K562 (cell line): ENCODE measurements at regions not wholly inside any gene's neighbourhood (a gene's known extent, or its start where the extent isn't known, plus 50 kb on each side); places are given as distances from the start of the nearest gene placed in this dataset.
A peak's percentile ranks its signal among the peaks of the same experiment; 100 is the strongest.
"Not testable (repeated sequence)": the region's sequence is repeated elsewhere in the genome, so short reads cannot be mapped to it uniquely, and the experiment has no call there.

Experiments
- ATAC-seq: fragments of 200-7000 bp; cut with Tn5 transposase; 3 replicates; pipeline ENCODE4 v1.9.1; 2020; ENCODE audit warnings: moderate library complexity
- BruUV-seq: library from RNA; stranded (reverse); fragments of 400-500 nt; replicated peaks from 2 replicates; lab custom pipeline; 2021; lab: Mats Ljungman, UMichigan
- CTCF ChIA-PET: fragments of 300-600 bp; formaldehyde crosslinking; extraction: SDS; loops from one replicate; lab custom pipeline; 2021; ENCODE audit warnings: low intra/inter-chr PET ratio; lab: Yijun Ruan, JAX
- POLR2A ChIA-PET: fragments of 300-600, 350-650 bp; sonication (Branson Sonifier 250); formaldehyde crosslinking; extraction: SDS; loops from one replicate; lab custom pipeline; 2021; ENCODE audit warnings: antibody characterized with exemption, inconsistent platforms; lab: Yijun Ruan, JAX
- DNase-seq, 4 experiments: peaks; one replicate each; pipeline versions ENCODE4 v3.0.0 to v3.0.0-alpha.2; 2011 to 2018; ENCODE audit warnings: low spot score in 3 of 4, mixed read lengths in 3 of 4; ENCODE audit errors: extremely low read depth in 1 of 4
- FAIRE-seq: peaks from 2 replicates; lab custom pipeline; 2011; peaks lifted over from hg19 to GRCh38; lab: Jason Lieb, UNC
- H2AFZ ChIP-seq: 2 replicates; pipeline ENCODE4 v1.6.0; 2011; ENCODE audit warnings: low read depth, low read length, control low read depth, inconsistent platforms
- H3K27ac ChIP-seq: fragments of 200-600 bp; 3 replicates; pipeline ENCODE4 v1.8.0; 2011; ENCODE audit warnings: low read depth, mild to moderate bottlenecking, control low read depth, inconsistent platforms, low read length, moderate library complexity, mixed read lengths; ENCODE audit errors: extremely low read depth
- H3K27me3 ChIP-seq, 2 experiments: fragments of 300-600 bp in 1 of 2; 2 replicates in 1 of 2; 3 replicates in 1 of 2; pipeline versions ENCODE4 v1.6.0 to v1.8.0; 2011; ENCODE audit warnings: inconsistent platforms in 2 of 2, low read length in 2 of 2, mild to moderate bottlenecking in 1 of 2, mixed read lengths in 1 of 2, moderate library complexity in 1 of 2; ENCODE audit not compliant: control insufficient read depth in 2 of 2, insufficient read depth in 2 of 2
- H3K36me3 ChIP-seq: fragments of 300-600 bp; 3 replicates; pipeline ENCODE4 v1.8.0; 2011; ENCODE audit warnings: mild to moderate bottlenecking, low read length, inconsistent platforms; ENCODE audit not compliant: control insufficient read depth, insufficient read depth
- H3K4me1 ChIP-seq, 2 experiments: fragments of 200-600 bp in 1 of 2; replicated peaks in 1 of 2; 2 replicates in 1 of 2; 3 replicates in 1 of 2; pipeline versions ENCODE4 v1.5.1 to v1.8.0; 2011; ENCODE audit warnings: inconsistent platforms in 2 of 2, low read length in 2 of 2, mild to moderate bottlenecking in 1 of 2, mixed read lengths in 1 of 2, moderate library complexity in 1 of 2; ENCODE audit not compliant: control insufficient read depth in 2 of 2, insufficient read depth in 2 of 2
- H3K4me2 ChIP-seq: 2 replicates; pipeline ENCODE4 v1.6.1; 2011; ENCODE audit warnings: low read length, control low read depth, inconsistent platforms, mixed read lengths; ENCODE audit not compliant: insufficient read depth
- H3K4me3 ChIP-seq: fragments of 200-600 bp; sonication (generic), shearing (Covaris generic); 2 replicates; pipeline ENCODE4 v1.5.1; 2016; ENCODE audit warnings: control low read depth, inconsistent platforms
- H3K79me2 ChIP-seq: fragments of 200-600 bp; 3 replicates; pipeline ENCODE4 v1.8.0; 2011; ENCODE audit warnings: low read length, inconsistent platforms; ENCODE audit not compliant: control insufficient read depth, insufficient read depth
- H3K9ac ChIP-seq, 2 experiments: 2 replicates each; pipeline versions ENCODE4 v1.6.0 to v1.6.1; 2011; ENCODE audit warnings: low read depth in 2 of 2, low read length in 2 of 2, control low read depth in 1 of 2, inconsistent platforms in 1 of 2, mild to moderate bottlenecking in 1 of 2, mixed read lengths in 1 of 2; ENCODE audit not compliant: insufficient read depth in 1 of 2
- H3K9me1 ChIP-seq: one replicate; pipeline ENCODE4 v1.6.0; 2011; ENCODE audit warnings: inconsistent platforms, mild to moderate bottlenecking, low read length, moderate library complexity; ENCODE audit not compliant: control insufficient read depth, insufficient read depth
- H3K9me3 ChIP-seq: replicated peaks from 2 replicates; pipeline ENCODE4 v1.5.1; 2011; ENCODE audit warnings: low read depth, low read length, inconsistent platforms; ENCODE audit not compliant: control insufficient read depth, insufficient read depth
- H4K20me1 ChIP-seq: replicated peaks from 2 replicates; pipeline ENCODE4 v1.6.1; 2011; ENCODE audit warnings: low read length, inconsistent platforms, mixed read lengths; ENCODE audit not compliant: control insufficient read depth, insufficient read depth
- NRF1 ChIP-seq, 2 experiments: fragments of 450-650 bp; IDR thresholded peaks in 1 of 2; conservative IDR thresholded peaks in 1 of 2; 2 replicates each; pipeline ENCODE4 v1.6.1; 2014; ENCODE audit warnings: mild to moderate bottlenecking in 2 of 2
- RFX1 ChIP-seq: fragments of 450-650 bp; IDR thresholded peaks from 2 replicates; pipeline ENCODE4 v1.6.1; 2016; ENCODE audit warnings: mild to moderate bottlenecking, moderate library complexity
- WGBS: fragments of 100-300 bp; shearing (Covaris generic); methylation state at CpG from one replicate; pipeline ENCODE4 v1.1.6; 2016; ENCODE audit warnings: low coverage, mixed read lengths; ENCODE audit not compliant: insufficient coverage; ENCODE audit errors: missing lambda C conversion rate; 5-methylcytosine and 5-hydroxymethylcytosine counted together
- in situ Hi-C: fragments of 300-500 bp; cut with MboI; formaldehyde crosslinking; loops from 4 replicates; pipeline ENCODE4 v1.15.0; 2018; ENCODE audit warnings: inconsistent platforms, mixed read lengths
- intact Hi-C: fragments of 100-400 bp; cut with micrococcal nuclease; formaldehyde crosslinking; loops from 2 replicates; pipeline ENCODE4 v1.14.2; 2022
- TF ChIP-seq, protein P1 (sequence below): fragments of 450-650 bp; IDR thresholded peaks from 2 replicates; pipeline ENCODE4 v1.6.1; 2016; ENCODE audit warnings: mild to moderate bottlenecking, moderate library complexity

DNA sequence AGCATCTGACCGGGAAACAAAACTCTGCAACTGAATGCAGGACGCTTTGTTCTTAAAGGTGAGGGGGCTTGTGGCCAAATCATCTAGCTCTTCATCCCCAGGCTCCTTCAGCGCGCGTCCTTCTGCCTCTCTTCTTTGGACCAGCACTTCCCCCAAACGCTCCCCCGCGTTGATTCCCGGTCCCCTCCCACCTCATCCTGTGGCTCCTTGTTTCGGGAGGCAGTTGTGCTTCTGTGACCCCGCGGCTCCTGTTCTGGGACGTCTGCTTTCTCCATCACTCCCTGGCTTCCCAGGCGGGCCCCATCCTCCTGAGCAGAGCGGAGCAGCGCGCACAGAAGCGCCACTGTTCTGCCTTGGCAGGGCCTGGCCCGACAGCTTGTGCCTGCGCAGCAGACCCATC, 109.7 kb upstream of the ZNG1E start:
- H3K9me1 ChIP-seq, H3K4me1 ChIP-seq, H3K4me2 ChIP-seq, CTCF ChIA-PET, H3K27me3 ChIP-seq, H3K9ac ChIP-seq, in situ Hi-C loops, POLR2A ChIA-PET, H3K4me3 ChIP-seq, FAIRE-seq, H2AFZ ChIP-seq, H4K20me1 ChIP-seq, DNase-seq, intact Hi-C loops, H3K27ac ChIP-seq, ATAC-seq, H3K36me3 ChIP-seq, BruUV-seq, H3K79me2 ChIP-seq, H3K9me3 ChIP-seq: not testable (repeated sequence)
- 33% methylated on average over 8 of the region's 20 CpGs for WGBS

DNA sequence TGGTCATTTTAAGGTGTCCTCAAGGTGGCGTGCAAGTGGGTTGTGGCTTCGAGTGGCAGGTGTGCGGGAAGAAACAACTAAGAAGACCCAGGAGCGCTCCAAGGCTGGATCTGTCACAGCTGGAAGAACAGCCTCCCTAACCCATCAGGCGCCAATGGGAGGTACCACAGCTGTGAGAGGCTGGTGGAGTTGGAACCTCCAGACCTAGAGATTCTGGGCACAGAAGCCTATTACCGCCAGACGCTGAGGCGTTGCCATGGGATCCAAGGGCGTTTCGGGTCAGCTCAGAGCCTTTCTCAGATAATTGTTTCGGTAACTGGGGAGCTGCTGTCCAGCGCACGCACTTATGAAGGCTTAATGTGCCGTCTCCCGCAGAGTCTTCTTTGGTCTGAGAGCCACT, 156.7 kb upstream of the ZNG1E start:
- BruUV-seq: not testable (repeated sequence)
- TF ChIP-seq RFX1 (peak; percentile 83), NRF1 (conservative IDR thresholded peaks at IDR 0.05 in 1 of 2, IDR thresholded peaks at IDR 0.05 in 1 of 2) (0 out of 4 replicates have a peak, but pooled peaks of 1 of the 2 experiments have one; percentile 18)
- TF ChIP-seq, protein P1, sequence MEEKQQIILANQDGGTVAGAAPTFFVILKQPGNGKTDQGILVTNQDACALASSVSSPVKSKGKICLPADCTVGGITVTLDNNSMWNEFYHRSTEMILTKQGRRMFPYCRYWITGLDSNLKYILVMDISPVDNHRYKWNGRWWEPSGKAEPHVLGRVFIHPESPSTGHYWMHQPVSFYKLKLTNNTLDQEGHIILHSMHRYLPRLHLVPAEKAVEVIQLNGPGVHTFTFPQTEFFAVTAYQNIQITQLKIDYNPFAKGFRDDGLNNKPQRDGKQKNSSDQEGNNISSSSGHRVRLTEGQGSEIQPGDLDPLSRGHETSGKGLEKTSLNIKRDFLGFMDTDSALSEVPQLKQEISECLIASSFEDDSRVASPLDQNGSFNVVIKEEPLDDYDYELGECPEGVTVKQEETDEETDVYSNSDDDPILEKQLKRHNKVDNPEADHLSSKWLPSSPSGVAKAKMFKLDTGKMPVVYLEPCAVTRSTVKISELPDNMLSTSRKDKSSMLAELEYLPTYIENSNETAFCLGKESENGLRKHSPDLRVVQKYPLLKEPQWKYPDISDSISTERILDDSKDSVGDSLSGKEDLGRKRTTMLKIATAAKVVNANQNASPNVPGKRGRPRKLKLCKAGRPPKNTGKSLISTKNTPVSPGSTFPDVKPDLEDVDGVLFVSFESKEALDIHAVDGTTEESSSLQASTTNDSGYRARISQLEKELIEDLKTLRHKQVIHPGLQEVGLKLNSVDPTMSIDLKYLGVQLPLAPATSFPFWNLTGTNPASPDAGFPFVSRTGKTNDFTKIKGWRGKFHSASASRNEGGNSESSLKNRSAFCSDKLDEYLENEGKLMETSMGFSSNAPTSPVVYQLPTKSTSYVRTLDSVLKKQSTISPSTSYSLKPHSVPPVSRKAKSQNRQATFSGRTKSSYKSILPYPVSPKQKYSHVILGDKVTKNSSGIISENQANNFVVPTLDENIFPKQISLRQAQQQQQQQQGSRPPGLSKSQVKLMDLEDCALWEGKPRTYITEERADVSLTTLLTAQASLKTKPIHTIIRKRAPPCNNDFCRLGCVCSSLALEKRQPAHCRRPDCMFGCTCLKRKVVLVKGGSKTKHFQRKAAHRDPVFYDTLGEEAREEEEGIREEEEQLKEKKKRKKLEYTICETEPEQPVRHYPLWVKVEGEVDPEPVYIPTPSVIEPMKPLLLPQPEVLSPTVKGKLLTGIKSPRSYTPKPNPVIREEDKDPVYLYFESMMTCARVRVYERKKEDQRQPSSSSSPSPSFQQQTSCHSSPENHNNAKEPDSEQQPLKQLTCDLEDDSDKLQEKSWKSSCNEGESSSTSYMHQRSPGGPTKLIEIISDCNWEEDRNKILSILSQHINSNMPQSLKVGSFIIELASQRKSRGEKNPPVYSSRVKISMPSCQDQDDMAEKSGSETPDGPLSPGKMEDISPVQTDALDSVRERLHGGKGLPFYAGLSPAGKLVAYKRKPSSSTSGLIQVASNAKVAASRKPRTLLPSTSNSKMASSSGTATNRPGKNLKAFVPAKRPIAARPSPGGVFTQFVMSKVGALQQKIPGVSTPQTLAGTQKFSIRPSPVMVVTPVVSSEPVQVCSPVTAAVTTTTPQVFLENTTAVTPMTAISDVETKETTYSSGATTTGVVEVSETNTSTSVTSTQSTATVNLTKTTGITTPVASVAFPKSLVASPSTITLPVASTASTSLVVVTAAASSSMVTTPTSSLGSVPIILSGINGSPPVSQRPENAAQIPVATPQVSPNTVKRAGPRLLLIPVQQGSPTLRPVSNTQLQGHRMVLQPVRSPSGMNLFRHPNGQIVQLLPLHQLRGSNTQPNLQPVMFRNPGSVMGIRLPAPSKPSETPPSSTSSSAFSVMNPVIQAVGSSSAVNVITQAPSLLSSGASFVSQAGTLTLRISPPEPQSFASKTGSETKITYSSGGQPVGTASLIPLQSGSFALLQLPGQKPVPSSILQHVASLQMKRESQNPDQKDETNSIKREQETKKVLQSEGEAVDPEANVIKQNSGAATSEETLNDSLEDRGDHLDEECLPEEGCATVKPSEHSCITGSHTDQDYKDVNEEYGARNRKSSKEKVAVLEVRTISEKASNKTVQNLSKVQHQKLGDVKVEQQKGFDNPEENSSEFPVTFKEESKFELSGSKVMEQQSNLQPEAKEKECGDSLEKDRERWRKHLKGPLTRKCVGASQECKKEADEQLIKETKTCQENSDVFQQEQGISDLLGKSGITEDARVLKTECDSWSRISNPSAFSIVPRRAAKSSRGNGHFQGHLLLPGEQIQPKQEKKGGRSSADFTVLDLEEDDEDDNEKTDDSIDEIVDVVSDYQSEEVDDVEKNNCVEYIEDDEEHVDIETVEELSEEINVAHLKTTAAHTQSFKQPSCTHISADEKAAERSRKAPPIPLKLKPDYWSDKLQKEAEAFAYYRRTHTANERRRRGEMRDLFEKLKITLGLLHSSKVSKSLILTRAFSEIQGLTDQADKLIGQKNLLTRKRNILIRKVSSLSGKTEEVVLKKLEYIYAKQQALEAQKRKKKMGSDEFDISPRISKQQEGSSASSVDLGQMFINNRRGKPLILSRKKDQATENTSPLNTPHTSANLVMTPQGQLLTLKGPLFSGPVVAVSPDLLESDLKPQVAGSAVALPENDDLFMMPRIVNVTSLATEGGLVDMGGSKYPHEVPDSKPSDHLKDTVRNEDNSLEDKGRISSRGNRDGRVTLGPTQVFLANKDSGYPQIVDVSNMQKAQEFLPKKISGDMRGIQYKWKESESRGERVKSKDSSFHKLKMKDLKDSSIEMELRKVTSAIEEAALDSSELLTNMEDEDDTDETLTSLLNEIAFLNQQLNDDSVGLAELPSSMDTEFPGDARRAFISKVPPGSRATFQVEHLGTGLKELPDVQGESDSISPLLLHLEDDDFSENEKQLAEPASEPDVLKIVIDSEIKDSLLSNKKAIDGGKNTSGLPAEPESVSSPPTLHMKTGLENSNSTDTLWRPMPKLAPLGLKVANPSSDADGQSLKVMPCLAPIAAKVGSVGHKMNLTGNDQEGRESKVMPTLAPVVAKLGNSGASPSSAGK: 0 out of 2 replicates have a peak, but pooled peaks have one; percentile 13

More for the DNA sequence above, 156.7 kb upstream of the ZNG1E start:
- H3K4me2 ChIP-seq, H3K9me1 ChIP-seq, H3K27ac ChIP-seq, H3K79me2 ChIP-seq, POLR2A ChIA-PET, H3K4me3 ChIP-seq, H3K9ac ChIP-seq, H2AFZ ChIP-seq, in situ Hi-C loops, FAIRE-seq, H3K36me3 ChIP-seq, CTCF ChIA-PET, H4K20me1 ChIP-seq, H3K9me3 ChIP-seq, intact Hi-C loops, H3K4me1 ChIP-seq, H3K27me3 ChIP-seq, ATAC-seq, DNase-seq: not testable (repeated sequence)
- WGBS: 0% methylated on average over 1 of the region's 15 CpGs
